SK-N-MC (cell line): ENCODE measurements at regions not wholly inside any gene's neighbourhood (a gene's known extent, or its start where the extent isn't known, plus 50 kb on each side); places are given as distances from the start of the nearest gene placed in this dataset.

Experiments
- EZH2 ChIP-seq: fragments of 200-600 bp; sonication (generic); IDR thresholded peaks from one replicate; pipeline ENCODE4 v1.6.1; 2017; ENCODE audit warnings: antibody characterized with exemption
- POLR2AphosphoS5 ChIP-seq: IDR thresholded peaks from 2 replicates; pipeline ENCODE4 v1.6.1; 2012; ENCODE audit warnings: mild to moderate bottlenecking, low read depth, low read length, borderline replicate concordance

- TF ChIP-seq POLR2AphosphoS5 (no peak), EZH2 (no peak)
These were observed 296.9 kb upstream of the GOT2 start for GRCh38 chr16:59030923-59031485.
